ENCODE measurements at regions not wholly inside any gene's neighbourhood (a gene's known extent, or its start where the extent isn't known, plus 50 kb on each side); places are given as distances from the start of the nearest gene placed in this dataset.
A peak's percentile ranks its signal among the peaks of the same experiment; 100 is the strongest.
"Not testable (repeated sequence)": the region's sequence is repeated elsewhere in the genome, so short reads cannot be mapped to it uniquely, and the experiment has no call there.

DNA sequence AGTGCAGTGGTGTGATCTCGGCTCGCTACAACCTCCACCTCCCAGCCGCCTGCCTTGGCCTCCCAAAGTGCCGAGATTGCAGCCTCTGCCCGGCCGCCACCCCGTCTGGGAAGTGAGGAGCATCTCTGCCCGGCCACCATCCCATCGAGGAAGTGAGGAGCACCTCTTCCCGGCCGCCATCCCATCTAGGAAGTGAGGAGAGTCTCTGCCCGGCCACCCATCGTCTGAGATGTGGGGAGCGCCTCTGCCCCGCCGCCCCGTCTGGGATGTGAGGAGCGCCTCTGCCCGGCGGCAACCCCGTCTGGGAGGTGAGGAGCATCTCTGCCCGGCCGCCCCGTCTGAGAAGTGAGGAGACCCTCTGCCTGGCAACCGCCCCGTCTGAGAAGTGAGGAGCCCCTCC, 88.5 kb upstream of the DCAF12L1 start:
- H3K9me3 Mint-ChIP-seq; POLR2A ChIA-PET (ENCODE audit: partially characterized antibody); CTCF ChIA-PET (ENCODE audit: partially characterized antibody); H3K27me3 ChIP-seq (ENCODE audit: insufficient read depth, low read length); H3K4me3 Mint-ChIP-seq; H3K36me3 ChIP-seq (ENCODE audit: insufficient read depth, low read length); H3K36me3 Mint-ChIP-seq; H3K27me3 Mint-ChIP-seq; H3K9me3 ChIP-seq (ENCODE audit: control insufficient read depth in 1 of 2, low read length in 2 of 2); H3K4me1 Mint-ChIP-seq; H3K4me3 ChIP-seq (ENCODE audit: low read length in 2 of 2); H3K4me1 ChIP-seq (ENCODE audit: insufficient read depth, low read length); DNase-seq; H3K27ac ChIP-seq (ENCODE audit: low read depth, low read length); H3K27ac Mint-ChIP-seq; intact Hi-C loops (cut with micrococcal nuclease): not testable (repeated sequence)

DNA sequence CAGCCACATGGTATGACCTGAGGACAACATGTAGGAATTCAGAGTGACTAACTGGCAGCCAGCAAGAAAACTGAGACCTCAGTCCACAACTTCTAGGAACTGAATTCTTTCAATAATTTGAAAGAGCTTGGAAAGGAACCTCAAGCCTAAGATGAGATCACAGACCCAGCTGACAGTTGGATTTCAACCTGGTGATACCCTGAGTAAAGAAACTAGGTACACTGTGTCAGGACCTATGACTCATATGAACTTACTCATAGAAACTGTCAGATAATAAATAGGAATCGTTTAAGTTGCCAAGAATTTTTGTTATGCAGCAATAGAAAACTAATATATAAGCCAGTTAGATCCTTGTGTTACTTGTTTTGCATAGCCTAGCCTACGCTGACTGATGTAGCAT, 102.4 kb upstream of the DCAF12L1 start:
- Histone ChIP-seq H3K9me3 (ENCODE audit: control insufficient read depth in 1 of 2, low read length in 2 of 2) (no peaks in the 10 kb centered on the region), H3K4me1 (ENCODE audit: insufficient read depth, low read length) (no peaks in the 10 kb centered on the region), H3K27me3 (ENCODE audit: insufficient read depth, low read length) (no peaks in the 10 kb centered on the region), H3K36me3 (ENCODE audit: insufficient read depth, low read length) (no peaks in the 10 kb centered on the region), H3K27ac (ENCODE audit: low read depth, low read length) (no peak overlapping the region), H3K4me3 (ENCODE audit: low read length in 2 of 2) (no peak overlapping the region)
- Mint-ChIP-seq H3K9me3 (peaks cover 0 to 6% (median 0%) of the 10 kb centered on the region in 8 donors), H3K4me1 (no peaks in the 10 kb centered on the region), H3K27me3 (no peaks in the 10 kb centered on the region), H3K4me3 (no peak overlapping the region), H3K27ac (no peak overlapping the region), H3K36me3 (no peaks in the 10 kb centered on the region)
- ChIA-PET POLR2A (ENCODE audit: partially characterized antibody) (no interaction called here), CTCF (ENCODE audit: partially characterized antibody) (no interaction called here)
- DNase-seq, result no peak
- intact Hi-C loops (cut with micrococcal nuclease), result no loop called here

DNA sequence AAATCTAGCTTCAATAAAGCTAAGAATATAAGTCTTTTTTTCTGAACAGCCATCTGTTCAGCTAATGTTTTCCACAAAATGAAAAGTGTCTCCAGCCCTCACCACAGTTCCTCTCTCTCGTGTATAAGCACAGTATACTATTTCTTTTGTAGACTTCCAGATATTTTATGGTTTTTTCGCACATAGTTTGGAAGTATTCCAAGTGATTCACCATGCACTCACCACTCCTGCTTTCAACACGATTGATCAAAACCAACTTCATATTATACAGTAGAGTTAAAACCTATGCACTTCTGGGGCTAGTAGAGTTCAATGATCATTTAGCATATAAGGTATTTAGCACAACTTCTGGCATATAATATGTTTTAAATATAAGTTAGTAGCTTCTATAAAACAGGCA, 105.8 kb upstream of the DCAF12L1 start:
- ChIA-PET CTCF (ENCODE audit: partially characterized antibody) (no interaction called here), POLR2A (ENCODE audit: partially characterized antibody) (no interaction called here)
- no peak for DNase-seq
- Histone ChIP-seq H3K36me3 (ENCODE audit: insufficient read depth, low read length) (no peaks in the 10 kb centered on the region), H3K9me3 (ENCODE audit: control insufficient read depth in 1 of 2, low read length in 2 of 2) (no peaks in the 10 kb centered on the region), H3K27me3 (ENCODE audit: insufficient read depth, low read length) (no peaks in the 10 kb centered on the region), H3K27ac (ENCODE audit: low read depth, low read length) (no peak overlapping the region), H3K4me3 (ENCODE audit: low read length in 2 of 2) (no peak overlapping the region), H3K4me1 (ENCODE audit: insufficient read depth, low read length) (no peaks in the 10 kb centered on the region)
- no peaks in the 10 kb centered on the region for H3K27me3 Mint-ChIP-seq
- no peak overlapping the region for H3K4me3 Mint-ChIP-seq
- H3K9me3 Mint-ChIP-seq, result peaks cover 0 to 6% (median 0%) of the 10 kb centered on the region in 8 donors
- no peaks in the 10 kb centered on the region for H3K4me1 Mint-ChIP-seq
- no peak overlapping the region for H3K27ac Mint-ChIP-seq
- intact Hi-C loops (cut with micrococcal nuclease), result no loop called here
- no peaks in the 10 kb centered on the region for H3K36me3 Mint-ChIP-seq

DNA sequence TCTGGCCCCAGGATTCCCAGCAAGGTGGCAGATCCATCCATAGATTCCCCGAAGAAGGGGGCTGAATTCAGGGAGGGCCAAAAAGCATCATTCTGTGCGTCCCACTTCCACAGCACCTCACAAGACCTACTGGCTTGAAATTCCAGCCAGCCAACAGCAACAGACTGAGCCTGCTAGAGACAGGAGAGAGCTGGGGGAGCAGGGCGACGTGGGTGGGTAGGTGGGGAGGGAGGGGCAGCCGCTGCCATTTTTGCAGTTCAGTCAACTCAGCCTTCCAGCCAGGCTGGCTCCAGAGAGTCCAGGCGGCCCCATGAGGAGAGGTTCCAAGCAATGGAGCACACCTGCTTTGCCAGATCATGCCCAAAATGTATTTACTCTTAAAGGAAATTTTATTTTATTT, 117.6 kb upstream of the DCAF12L1 start:
- DNase-seq, result no peak
- H3K4me3 ChIP-seq (ENCODE audit: low read length in 2 of 2), result no peak overlapping the region

DNA sequence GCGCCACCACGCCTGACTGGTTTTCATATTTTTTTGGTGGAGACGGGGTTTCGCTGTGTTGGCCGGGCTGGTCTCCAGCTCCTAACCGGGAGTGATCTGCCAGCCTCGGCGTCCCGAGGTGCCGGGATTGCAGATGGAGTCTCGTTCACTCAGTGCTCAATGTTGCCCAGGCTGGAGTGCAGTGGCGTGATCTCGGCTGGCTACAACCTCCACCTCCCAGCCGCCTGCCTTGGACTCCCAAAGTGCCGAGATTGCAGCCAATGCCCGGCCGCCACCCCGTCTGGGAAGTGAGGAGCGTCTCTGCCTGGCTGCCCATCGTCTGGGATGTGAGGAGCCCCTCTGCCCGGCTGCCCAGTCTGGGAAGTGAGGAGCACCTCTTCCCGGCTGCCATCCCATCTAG, 120.8 kb upstream of the DCAF12L1 start:
- intact Hi-C loops (cut with micrococcal nuclease); H3K36me3 ChIP-seq (ENCODE audit: insufficient read depth, low read length); H3K9me3 ChIP-seq (ENCODE audit: control insufficient read depth in 1 of 2, low read length in 2 of 2); POLR2A ChIA-PET (ENCODE audit: partially characterized antibody); CTCF ChIA-PET (ENCODE audit: partially characterized antibody); H3K4me1 ChIP-seq (ENCODE audit: insufficient read depth, low read length); H3K27me3 ChIP-seq (ENCODE audit: insufficient read depth, low read length); H3K27ac ChIP-seq (ENCODE audit: low read depth, low read length); H3K36me3 Mint-ChIP-seq; H3K4me3 Mint-ChIP-seq; DNase-seq; H3K4me3 ChIP-seq (ENCODE audit: low read length in 2 of 2); H3K4me1 Mint-ChIP-seq; H3K27me3 Mint-ChIP-seq: not testable (repeated sequence)
- Mint-ChIP-seq H3K9me3 (peaks cover 0 to 32% (median 5%) of the 10 kb centered on the region in 8 donors), H3K27ac (peak overlapping the region in 1 of 7 donors; percentile 65)

More for the DNA sequence above, 117.6 kb upstream of the DCAF12L1 start:
- Histone ChIP-seq H3K9me3 (ENCODE audit: control insufficient read depth in 1 of 2, low read length in 2 of 2) (no peaks in the 10 kb centered on the region), H3K4me1 (ENCODE audit: insufficient read depth, low read length) (no peaks in the 10 kb centered on the region), H3K36me3 (ENCODE audit: insufficient read depth, low read length) (no peaks in the 10 kb centered on the region), H3K27ac (ENCODE audit: low read depth, low read length) (no peak overlapping the region), H3K27me3 (ENCODE audit: insufficient read depth, low read length) (no peaks in the 10 kb centered on the region)
- Mint-ChIP-seq H3K9me3 (peaks cover 0 to 25% (median 5%) of the 10 kb centered on the region in 8 donors), H3K4me1 (no peaks in the 10 kb centered on the region), H3K4me3 (no peak overlapping the region), H3K27ac (no peak overlapping the region), H3K27me3 (no peaks in the 10 kb centered on the region), H3K36me3 (no peaks in the 10 kb centered on the region)
- ChIA-PET POLR2A (ENCODE audit: partially characterized antibody) (no interaction called here), CTCF (ENCODE audit: partially characterized antibody) (no interaction called here)
- intact Hi-C loops (cut with micrococcal nuclease), result no loop called here

DNA sequence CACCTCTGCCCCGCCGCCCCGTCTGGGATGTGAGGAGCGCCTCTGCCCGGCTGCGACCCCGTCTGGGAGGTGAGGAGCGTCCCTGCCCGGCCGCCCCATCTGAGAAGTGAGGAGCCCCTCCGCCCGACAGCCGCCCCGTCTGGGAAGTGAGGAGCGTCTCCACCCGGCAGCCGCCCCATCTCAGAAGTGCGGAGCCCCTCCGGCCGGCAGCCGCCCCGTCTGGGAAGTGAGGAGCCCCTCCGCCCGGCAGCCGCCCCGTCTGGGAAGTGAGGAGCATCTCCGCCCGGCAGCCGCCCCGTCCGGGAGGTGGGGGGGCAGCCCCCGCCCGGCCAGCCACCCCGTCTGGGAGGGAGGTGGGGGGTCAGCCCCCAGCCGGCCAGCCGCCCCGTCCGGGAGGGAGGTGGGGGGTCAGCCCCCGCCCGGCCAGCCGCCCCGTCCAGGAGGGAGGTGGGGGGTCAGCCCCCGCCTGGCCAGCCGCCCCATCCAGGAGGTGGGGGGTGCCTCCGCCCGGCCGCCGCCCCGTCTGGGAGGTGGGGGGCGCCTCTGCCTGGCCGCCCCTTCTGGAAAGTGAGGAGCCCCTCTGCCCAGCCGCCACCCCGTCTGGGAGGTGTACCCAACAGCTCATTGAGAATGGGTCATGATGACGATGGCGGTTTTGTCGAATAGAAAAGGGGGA, 121.3 kb upstream of the DCAF12L1 start:
- intact Hi-C loops (cut with micrococcal nuclease); H3K27ac Mint-ChIP-seq; H3K4me3 Mint-ChIP-seq; CTCF ChIA-PET (ENCODE audit: partially characterized antibody); H3K27me3 Mint-ChIP-seq; H3K36me3 ChIP-seq (ENCODE audit: insufficient read depth, low read length); H3K4me1 ChIP-seq (ENCODE audit: insufficient read depth, low read length); H3K36me3 Mint-ChIP-seq; H3K9me3 ChIP-seq (ENCODE audit: control insufficient read depth in 1 of 2, low read length in 2 of 2); H3K27ac ChIP-seq (ENCODE audit: low read depth, low read length); H3K4me1 Mint-ChIP-seq; H3K27me3 ChIP-seq (ENCODE audit: insufficient read depth, low read length); POLR2A ChIA-PET (ENCODE audit: partially characterized antibody); DNase-seq; H3K4me3 ChIP-seq (ENCODE audit: low read length in 2 of 2): not testable (repeated sequence)
- H3K9me3 Mint-ChIP-seq, result peaks cover 0 to 32% (median 5%) of the 10 kb centered on the region in 8 donors

DNA sequence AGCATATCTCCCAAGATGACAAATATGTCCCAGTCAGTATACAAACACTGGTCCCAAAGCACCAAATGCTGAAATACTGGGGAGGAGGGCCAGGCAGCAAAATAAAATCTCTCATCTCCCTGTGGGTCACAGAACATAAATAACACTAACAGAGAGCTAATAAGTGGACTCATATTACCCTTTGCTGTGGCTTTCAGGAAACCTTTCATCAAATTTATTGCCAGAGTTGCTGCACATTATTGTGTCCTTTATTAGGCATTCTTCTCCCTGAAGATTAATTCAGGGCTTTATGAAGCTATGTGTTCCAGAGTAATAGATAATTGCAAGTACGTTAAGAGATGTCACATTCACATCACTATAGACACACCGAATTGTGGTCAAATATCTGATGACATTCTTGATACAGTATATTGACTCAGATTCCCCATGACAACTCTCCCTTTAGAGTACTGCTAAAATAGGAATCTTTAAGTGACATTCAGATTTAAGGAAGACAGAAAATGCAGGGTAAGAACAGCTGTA, 124.1 kb upstream of the PRR32 start:
- H3K4me1 Mint-ChIP-seq, result no peaks in the 10 kb centered on the region
- no peaks in the 10 kb centered on the region for H3K36me3 ChIP-seq (ENCODE audit: insufficient read depth, low read length)
- ChIA-PET POLR2A (ENCODE audit: partially characterized antibody) (no interaction called here), CTCF (ENCODE audit: partially characterized antibody) (no interaction called here)
- intact Hi-C loops (cut with micrococcal nuclease), result no loop called here
- no peaks in the 10 kb centered on the region for H3K27me3 Mint-ChIP-seq
- H3K27me3 ChIP-seq (ENCODE audit: insufficient read depth, low read length), result no peaks in the 10 kb centered on the region
- no peak overlapping the region for H3K4me3 ChIP-seq (ENCODE audit: low read length in 2 of 2)
- no peak overlapping the region for H3K27ac ChIP-seq (ENCODE audit: low read depth, low read length)
- no peaks in the 10 kb centered on the region for H3K4me1 ChIP-seq (ENCODE audit: insufficient read depth, low read length)
- no peaks in the 10 kb centered on the region for H3K9me3 ChIP-seq (ENCODE audit: control insufficient read depth in 1 of 2, low read length in 2 of 2)
- H3K9me3 Mint-ChIP-seq, result peaks cover 0 to 4% (median 0%) of the 10 kb centered on the region in 8 donors
- no peak overlapping the region for H3K27ac Mint-ChIP-seq
- no peaks in the 10 kb centered on the region for H3K36me3 Mint-ChIP-seq
- DNase-seq, result no peak
- H3K4me3 Mint-ChIP-seq, result no peak overlapping the region

DNA sequence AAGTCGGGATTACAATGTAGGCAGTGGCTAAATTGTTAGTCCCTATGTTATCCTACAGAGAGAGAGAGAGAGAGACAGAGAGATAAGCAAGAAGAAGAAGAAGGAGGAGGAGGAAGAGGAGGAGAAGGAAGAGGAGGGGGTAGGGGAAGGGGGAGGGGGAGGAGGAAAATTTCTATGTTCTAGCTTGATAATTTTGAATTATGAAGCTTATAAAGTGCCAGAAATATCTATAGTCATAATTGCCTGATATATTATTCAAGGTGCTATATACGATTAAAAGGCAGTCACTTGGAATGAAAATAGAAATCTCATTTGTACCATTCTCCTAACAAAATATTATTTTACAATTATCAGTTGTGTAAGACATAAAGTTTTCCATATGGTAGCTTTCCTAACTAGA, 122.4 kb upstream of the PRR32 start:
- CTCF ChIA-PET (ENCODE audit: partially characterized antibody), result no interaction called here
- POLR2A ChIA-PET (ENCODE audit: partially characterized antibody), result no interaction called here
- Mint-ChIP-seq H3K27me3 (no peaks in the 10 kb centered on the region), H3K4me1 (no peaks in the 10 kb centered on the region), H3K36me3 (no peaks in the 10 kb centered on the region), H3K9me3 (peaks cover 0 to 6% (median 0%) of the 10 kb centered on the region in 8 donors), H3K27ac (no peak overlapping the region), H3K4me3 (no peak overlapping the region)
- Histone ChIP-seq H3K27me3 (ENCODE audit: insufficient read depth, low read length) (no peaks in the 10 kb centered on the region), H3K9me3 (ENCODE audit: control insufficient read depth in 1 of 2, low read length in 2 of 2) (no peaks in the 10 kb centered on the region), H3K27ac (ENCODE audit: low read depth, low read length) (no peak overlapping the region), H3K4me3 (ENCODE audit: low read length in 2 of 2) (no peak overlapping the region), H3K36me3 (ENCODE audit: insufficient read depth, low read length) (no peaks in the 10 kb centered on the region), H3K4me1 (ENCODE audit: insufficient read depth, low read length) (no peaks in the 10 kb centered on the region)
- intact Hi-C loops (cut with micrococcal nuclease), result no loop called here
- no peak for DNase-seq
